SK-N-SH treated with all-trans-retinoic acid at 6 μM for 48 hours (cell line): ENCODE measurements at regions not wholly inside any gene's neighbourhood (a gene's known extent, or its start where the extent isn't known, plus 50 kb on each side); places are given as distances from the start of the nearest gene placed in this dataset.

Source experiments
- BACH2 ChIP-seq: fragments of 250-450 bp; sonication (Bioruptor Pico); IDR thresholded peaks from 2 replicates; pipeline ENCODE4 v1.9.0; 2021; ENCODE audit warnings: mild to moderate bottlenecking, borderline replicate concordance
- CREB5 ChIP-seq: fragments of 250-450 bp; sonication (Bioruptor Pico); IDR thresholded peaks from 2 replicates; pipeline ENCODE4 v1.5.1; 2020; ENCODE audit warnings: low read depth, mild to moderate bottlenecking, moderate library complexity
- CSRNP3 ChIP-seq: fragments of 250-450 bp; sonication (Bioruptor Pico); IDR thresholded peaks from 2 replicates; pipeline ENCODE4 v1.5.1; 2021; ENCODE audit warnings: mild to moderate bottlenecking, moderate library complexity
- GLIS3 ChIP-seq: fragments of 250-450 bp; sonication (Bioruptor Pico); IDR thresholded peaks from 2 replicates; pipeline ENCODE4 v1.5.0; 2020; ENCODE audit warnings: mild to moderate bottlenecking, moderate library complexity
- ISL1 ChIP-seq: fragments of 250-450 bp; sonication (Bioruptor Pico); IDR thresholded peaks from 2 replicates; pipeline ENCODE4 v2.1.2; 2022; ENCODE audit warnings: mild to moderate bottlenecking, moderate library complexity
- PATZ1 ChIP-seq: fragments of 250-450 bp; sonication (Bioruptor Pico); IDR thresholded peaks from 2 replicates; pipeline ENCODE4 v1.8.0; 2020; ENCODE audit warnings: mild to moderate bottlenecking, moderate library complexity, borderline replicate concordance
- PPARA ChIP-seq: fragments of 250-450 bp; sonication (Bioruptor Pico); IDR thresholded peaks from 2 replicates; pipeline ENCODE4 v1.5.0; 2020; ENCODE audit warnings: mild to moderate bottlenecking, borderline replicate concordance
- RARB ChIP-seq: fragments of 250-450 bp; sonication (Bioruptor Pico); IDR thresholded peaks from 2 replicates; pipeline ENCODE4 v1.8.0; 2021; ENCODE audit warnings: mild to moderate bottlenecking, moderate library complexity
- TCF4 ChIP-seq: fragments of 250-450 bp; sonication (Bioruptor Pico); IDR thresholded peaks from 2 replicates; pipeline ENCODE4 v1.8.0; 2021; ENCODE audit warnings: mild to moderate bottlenecking, moderate library complexity, borderline replicate concordance
- ZFP3 ChIP-seq: fragments of 250-450 bp; sonication (Bioruptor Pico); IDR thresholded peaks from 2 replicates; pipeline ENCODE4 v1.5.0; 2020; ENCODE audit warnings: mild to moderate bottlenecking, moderate library complexity
- ZFP30 ChIP-seq: fragments of 450-650 bp; formaldehyde crosslinking; IDR thresholded peaks from 2 replicates; pipeline ENCODE4 v1.5.0; 2022; ENCODE audit warnings: mild to moderate bottlenecking, moderate library complexity

- no peak for TF ChIP-seq ISL1 (CRISPR knock-in tag)
- TF ChIP-seq ZFP3 (CRISPR knock-in tag): no peak
- TF ChIP-seq TCF4 (CRISPR knock-in tag): no peak
- no peak for TF ChIP-seq PATZ1
- TF ChIP-seq PPARA (CRISPR knock-in tag): no peak
- no peak for TF ChIP-seq CREB5 (CRISPR knock-in tag)
- TF ChIP-seq RARB (CRISPR knock-in tag): no peak
- no peak for TF ChIP-seq CSRNP3 (CRISPR knock-in tag)
- no peak for TF ChIP-seq ZFP30 (CRISPR knock-in tag)
- TF ChIP-seq BACH2 (CRISPR knock-in tag): no peak
- no peak for TF ChIP-seq GLIS3 (CRISPR knock-in tag)
These were observed 91.8 kb upstream of the TMEM132E start for GRCh38 chr17:34487626-34488025.
